K562 (cell line): ENCODE measurements at regions not wholly inside any gene's neighbourhood (a gene's known extent, or its start where the extent isn't known, plus 50 kb on each side); places are given as distances from the start of the nearest gene placed in this dataset.

ENCODE experiments used
- ATAC-seq: fragments of 200-7000 bp; cut with Tn5 transposase; 3 replicates; pipeline ENCODE4 v1.9.1; 2020; ENCODE audit warnings: moderate library complexity
- BruUV-seq: library from RNA; stranded (reverse); fragments of 400-500 nt; replicated peaks from 2 replicates; lab custom pipeline; 2021; lab: Mats Ljungman, UMichigan
- CTCF ChIA-PET: fragments of 300-600 bp; formaldehyde crosslinking; extraction: SDS; loops from one replicate; lab custom pipeline; 2021; ENCODE audit warnings: low intra/inter-chr PET ratio; lab: Yijun Ruan, JAX
- POLR2A ChIA-PET: fragments of 300-600, 350-650 bp; sonication (Branson Sonifier 250); formaldehyde crosslinking; extraction: SDS; loops from one replicate; lab custom pipeline; 2021; ENCODE audit warnings: antibody characterized with exemption, inconsistent platforms; lab: Yijun Ruan, JAX
- DNase-seq, 4 experiments: peaks; one replicate each; pipeline versions ENCODE4 v3.0.0 to v3.0.0-alpha.2; 2011 to 2018; ENCODE audit warnings: low spot score in 3 of 4, mixed read lengths in 3 of 4; ENCODE audit errors: extremely low read depth in 1 of 4
- FAIRE-seq: peaks from 2 replicates; lab custom pipeline; 2011; peaks lifted over from hg19 to GRCh38; lab: Jason Lieb, UNC
- H2AFZ ChIP-seq: 2 replicates; pipeline ENCODE4 v1.6.0; 2011; ENCODE audit warnings: low read depth, low read length, control low read depth, inconsistent platforms
- H3K27ac ChIP-seq: fragments of 200-600 bp; 3 replicates; pipeline ENCODE4 v1.8.0; 2011; ENCODE audit warnings: low read depth, mild to moderate bottlenecking, control low read depth, inconsistent platforms, low read length, moderate library complexity, mixed read lengths; ENCODE audit errors: extremely low read depth
- H3K27me3 ChIP-seq, 2 experiments: fragments of 300-600 bp in 1 of 2; 2 replicates in 1 of 2; 3 replicates in 1 of 2; pipeline versions ENCODE4 v1.6.0 to v1.8.0; 2011; ENCODE audit warnings: inconsistent platforms in 2 of 2, low read length in 2 of 2, mild to moderate bottlenecking in 1 of 2, mixed read lengths in 1 of 2, moderate library complexity in 1 of 2; ENCODE audit not compliant: control insufficient read depth in 2 of 2, insufficient read depth in 2 of 2
- H3K36me3 ChIP-seq: fragments of 300-600 bp; 3 replicates; pipeline ENCODE4 v1.8.0; 2011; ENCODE audit warnings: mild to moderate bottlenecking, low read length, inconsistent platforms; ENCODE audit not compliant: control insufficient read depth, insufficient read depth
- H3K4me1 ChIP-seq, 2 experiments: fragments of 200-600 bp in 1 of 2; replicated peaks in 1 of 2; 2 replicates in 1 of 2; 3 replicates in 1 of 2; pipeline versions ENCODE4 v1.5.1 to v1.8.0; 2011; ENCODE audit warnings: inconsistent platforms in 2 of 2, low read length in 2 of 2, mild to moderate bottlenecking in 1 of 2, mixed read lengths in 1 of 2, moderate library complexity in 1 of 2; ENCODE audit not compliant: control insufficient read depth in 2 of 2, insufficient read depth in 2 of 2
- H3K4me2 ChIP-seq: 2 replicates; pipeline ENCODE4 v1.6.1; 2011; ENCODE audit warnings: low read length, control low read depth, inconsistent platforms, mixed read lengths; ENCODE audit not compliant: insufficient read depth
- H3K4me3 ChIP-seq: fragments of 200-600 bp; sonication (generic), shearing (Covaris generic); 2 replicates; pipeline ENCODE4 v1.5.1; 2016; ENCODE audit warnings: control low read depth, inconsistent platforms
- H3K79me2 ChIP-seq: fragments of 200-600 bp; 3 replicates; pipeline ENCODE4 v1.8.0; 2011; ENCODE audit warnings: low read length, inconsistent platforms; ENCODE audit not compliant: control insufficient read depth, insufficient read depth
- H3K9ac ChIP-seq, 2 experiments: 2 replicates each; pipeline versions ENCODE4 v1.6.0 to v1.6.1; 2011; ENCODE audit warnings: low read depth in 2 of 2, low read length in 2 of 2, control low read depth in 1 of 2, inconsistent platforms in 1 of 2, mild to moderate bottlenecking in 1 of 2, mixed read lengths in 1 of 2; ENCODE audit not compliant: insufficient read depth in 1 of 2
- H3K9me1 ChIP-seq: one replicate; pipeline ENCODE4 v1.6.0; 2011; ENCODE audit warnings: inconsistent platforms, mild to moderate bottlenecking, low read length, moderate library complexity; ENCODE audit not compliant: control insufficient read depth, insufficient read depth
- H3K9me3 ChIP-seq: replicated peaks from 2 replicates; pipeline ENCODE4 v1.5.1; 2011; ENCODE audit warnings: low read depth, low read length, inconsistent platforms; ENCODE audit not compliant: control insufficient read depth, insufficient read depth
- H4K20me1 ChIP-seq: replicated peaks from 2 replicates; pipeline ENCODE4 v1.6.1; 2011; ENCODE audit warnings: low read length, inconsistent platforms, mixed read lengths; ENCODE audit not compliant: control insufficient read depth, insufficient read depth
- CUX1 ChIP-seq: fragments of 200-800 bp; sonication (Bioruptor generic); IDR thresholded peaks from 2 replicates; pipeline ENCODE4 v1.6.1; 2016; ENCODE audit warnings: missing genetic modification characterization, missing compliant biosample characterization
- NFE2 ChIP-seq: IDR thresholded peaks from 2 replicates; pipeline ENCODE4 v1.6.1; 2014; ENCODE audit warnings: antibody characterized with exemption, low read depth
- ZNF318 ChIP-seq, 2 experiments: fragments of 450-650 bp; IDR thresholded peaks; 2 replicates each; pipeline ENCODE4 v1.6.1; 2016; ENCODE audit warnings: mild to moderate bottlenecking in 2 of 2, borderline replicate concordance in 1 of 2, low read depth in 1 of 2, moderate library complexity in 1 of 2
- WGBS: fragments of 100-300 bp; shearing (Covaris generic); methylation state at CpG from one replicate; pipeline ENCODE4 v1.1.6; 2016; ENCODE audit warnings: low coverage, mixed read lengths; ENCODE audit not compliant: insufficient coverage; ENCODE audit errors: missing lambda C conversion rate; 5-methylcytosine and 5-hydroxymethylcytosine counted together
- in situ Hi-C: fragments of 300-500 bp; cut with MboI; formaldehyde crosslinking; loops from 4 replicates; pipeline ENCODE4 v1.15.0; 2018; ENCODE audit warnings: inconsistent platforms, mixed read lengths
- intact Hi-C: fragments of 100-400 bp; cut with micrococcal nuclease; formaldehyde crosslinking; loops from 2 replicates; pipeline ENCODE4 v1.14.2; 2022

GRCh38 chr5:73317523-73317922 lies 131.1 kb downstream of the FOXD1 start:
- no peak overlapping the region for H3K27ac ChIP-seq
- POLR2A ChIA-PET: no interaction called here
- peaks cover 3 to 21% of the 10 kb centered on the region in 2 experiments; a peak in 4 of 5 replicates for H3K27me3 ChIP-seq
- no peak overlapping the region for H2AFZ ChIP-seq
- WGBS: 0% methylated on average over 2 of the region's 2 CpGs
- no peak for DNase-seq
- H3K9ac ChIP-seq: no peak overlapping the region
- BruUV-seq: no TSS peak
- intact Hi-C loops: no loop called here
- CTCF ChIA-PET: no interaction called here
- ATAC-seq: no peak
- TF ChIP-seq ZNF318 (IDR thresholded peaks at IDR 0.05; ENCODE audit: borderline replicate concordance in 1 of 2, low read depth in 1 of 2) (no peak), NFE2 (no peak), CUX1 (CRISPR knock-in tag) (no peak)
- H3K36me3 ChIP-seq: no peaks in the 10 kb centered on the region
- no peaks in the 10 kb centered on the region for H3K79me2 ChIP-seq
- H3K9me3 ChIP-seq: no peaks in the 10 kb centered on the region
- no peaks in the 10 kb centered on the region for H4K20me1 ChIP-seq
- in situ Hi-C loops: no loop called here
- H3K4me3 ChIP-seq: no peak overlapping the region
- no peaks in the 10 kb centered on the region for H3K9me1 ChIP-seq
- FAIRE-seq: no peak
- H3K4me1 ChIP-seq: no peaks in the 10 kb centered on the region
- H3K4me2 ChIP-seq: no peak overlapping the region
